Testis (tissue), 2 donors: ENCODE measurements at regions not wholly inside any gene's neighbourhood (a gene's known extent, or its start where the extent isn't known, plus 50 kb on each side); places are given as distances from the start of the nearest gene placed in this dataset.

ENCODE experiments used
- CTCF ChIP-seq, 3 experiments: fragments of 450-650 bp in 2 of 3; fragments of 200-600 bp in 1 of 3; sonication (generic) in 1 of 3; IDR thresholded peaks; one replicate each; pipeline ENCODE4 v1.5.1; 2016 to 2019; ENCODE audit warnings: antibody characterized with exemption in 3 of 3, mild to moderate bottlenecking in 2 of 3, moderate library complexity in 1 of 3
- POLR2A ChIP-seq: fragments of 450-650 bp; IDR thresholded peaks from one replicate; pipeline ENCODE4 v1.6.1; 2017; ENCODE audit warnings: antibody characterized with exemption, mild to moderate bottlenecking, moderate library complexity

- no peak for TF ChIP-seq CTCF (IDR thresholded peaks at IDR 0.05)
- no peak for TF ChIP-seq POLR2A
Measured at GRCh38 chrX:99572711-99573110, 837.4 kb downstream of the PCDH19 start.
